ENCODE measurements at regions not wholly inside any gene's neighbourhood (a gene's known extent, or its start where the extent isn't known, plus 50 kb on each side); places are given as distances from the start of the nearest gene placed in this dataset.

- TF ChIP-seq SIN3A (conservative IDR thresholded peaks at IDR 0.05 in 1 of 2, IDR thresholded peaks at IDR 0.05 in 1 of 2; ENCODE audit: low read depth in 1 of 2, low read length in 2 of 2) (no peak), E2F6 (IDR thresholded peaks at IDR 0.05) (no peak), MAFK (IDR thresholded peaks at IDR 0.05; ENCODE audit: low read depth, low read length) (no peak), RXRA (IDR thresholded peaks at IDR 0.05; ENCODE audit: insufficient read depth, low read depth, low read length) (no peak), RAD21 (IDR thresholded peaks at IDR 0.05 in 1 of 2, conservative IDR thresholded peaks at IDR 0.05 in 1 of 2; ENCODE audit: low read depth in 2 of 2, low read length in 2 of 2) (no peak), CBX5 (IDR thresholded peaks at IDR 0.05; ENCODE audit: low read depth, low read length) (no peak)
Measured at GRCh38 chr3:95399585-95399984, 1336.7 kb downstream of the NSUN3 start (continued).

Data from H1 (cell line).